K562 (cell line): ENCODE measurements at regions not wholly inside any gene's neighbourhood (a gene's known extent, or its start where the extent isn't known, plus 50 kb on each side); places are given as distances from the start of the nearest gene placed in this dataset.

Experiments used
- ATAC-seq: fragments of 200-7000 bp; cut with Tn5 transposase; 3 replicates; pipeline ENCODE4 v1.9.1; 2020; ENCODE audit warnings: moderate library complexity
- BruUV-seq: library from RNA; stranded (reverse); fragments of 400-500 nt; replicated peaks from 2 replicates; lab custom pipeline; 2021; lab: Mats Ljungman, UMichigan
- CTCF ChIA-PET: fragments of 300-600 bp; formaldehyde crosslinking; extraction: SDS; loops from one replicate; lab custom pipeline; 2021; ENCODE audit warnings: low intra/inter-chr PET ratio; lab: Yijun Ruan, JAX
- POLR2A ChIA-PET: fragments of 300-600, 350-650 bp; sonication (Branson Sonifier 250); formaldehyde crosslinking; extraction: SDS; loops from one replicate; lab custom pipeline; 2021; ENCODE audit warnings: antibody characterized with exemption, inconsistent platforms; lab: Yijun Ruan, JAX
- DNase-seq, 4 experiments: peaks; one replicate each; pipeline versions ENCODE4 v3.0.0 to v3.0.0-alpha.2; 2011 to 2018; ENCODE audit warnings: low spot score in 3 of 4, mixed read lengths in 3 of 4; ENCODE audit errors: extremely low read depth in 1 of 4
- FAIRE-seq: peaks from 2 replicates; lab custom pipeline; 2011; peaks lifted over from hg19 to GRCh38; lab: Jason Lieb, UNC
- H2AFZ ChIP-seq: 2 replicates; pipeline ENCODE4 v1.6.0; 2011; ENCODE audit warnings: low read depth, low read length, control low read depth, inconsistent platforms
- H3K27ac ChIP-seq: fragments of 200-600 bp; 3 replicates; pipeline ENCODE4 v1.8.0; 2011; ENCODE audit warnings: low read depth, mild to moderate bottlenecking, control low read depth, inconsistent platforms, low read length, moderate library complexity, mixed read lengths; ENCODE audit errors: extremely low read depth
- H3K27me3 ChIP-seq, 2 experiments: fragments of 300-600 bp in 1 of 2; 2 replicates in 1 of 2; 3 replicates in 1 of 2; pipeline versions ENCODE4 v1.6.0 to v1.8.0; 2011; ENCODE audit warnings: inconsistent platforms in 2 of 2, low read length in 2 of 2, mild to moderate bottlenecking in 1 of 2, mixed read lengths in 1 of 2, moderate library complexity in 1 of 2; ENCODE audit not compliant: control insufficient read depth in 2 of 2, insufficient read depth in 2 of 2
- H3K36me3 ChIP-seq: fragments of 300-600 bp; 3 replicates; pipeline ENCODE4 v1.8.0; 2011; ENCODE audit warnings: mild to moderate bottlenecking, low read length, inconsistent platforms; ENCODE audit not compliant: control insufficient read depth, insufficient read depth
- H3K4me1 ChIP-seq, 2 experiments: fragments of 200-600 bp in 1 of 2; replicated peaks in 1 of 2; 2 replicates in 1 of 2; 3 replicates in 1 of 2; pipeline versions ENCODE4 v1.5.1 to v1.8.0; 2011; ENCODE audit warnings: inconsistent platforms in 2 of 2, low read length in 2 of 2, mild to moderate bottlenecking in 1 of 2, mixed read lengths in 1 of 2, moderate library complexity in 1 of 2; ENCODE audit not compliant: control insufficient read depth in 2 of 2, insufficient read depth in 2 of 2
- H3K4me2 ChIP-seq: 2 replicates; pipeline ENCODE4 v1.6.1; 2011; ENCODE audit warnings: low read length, control low read depth, inconsistent platforms, mixed read lengths; ENCODE audit not compliant: insufficient read depth
- H3K4me3 ChIP-seq: fragments of 200-600 bp; sonication (generic), shearing (Covaris generic); 2 replicates; pipeline ENCODE4 v1.5.1; 2016; ENCODE audit warnings: control low read depth, inconsistent platforms
- H3K79me2 ChIP-seq: fragments of 200-600 bp; 3 replicates; pipeline ENCODE4 v1.8.0; 2011; ENCODE audit warnings: low read length, inconsistent platforms; ENCODE audit not compliant: control insufficient read depth, insufficient read depth
- H3K9ac ChIP-seq, 2 experiments: 2 replicates each; pipeline versions ENCODE4 v1.6.0 to v1.6.1; 2011; ENCODE audit warnings: low read depth in 2 of 2, low read length in 2 of 2, control low read depth in 1 of 2, inconsistent platforms in 1 of 2, mild to moderate bottlenecking in 1 of 2, mixed read lengths in 1 of 2; ENCODE audit not compliant: insufficient read depth in 1 of 2
- H3K9me1 ChIP-seq: one replicate; pipeline ENCODE4 v1.6.0; 2011; ENCODE audit warnings: inconsistent platforms, mild to moderate bottlenecking, low read length, moderate library complexity; ENCODE audit not compliant: control insufficient read depth, insufficient read depth
- H3K9me3 ChIP-seq: replicated peaks from 2 replicates; pipeline ENCODE4 v1.5.1; 2011; ENCODE audit warnings: low read depth, low read length, inconsistent platforms; ENCODE audit not compliant: control insufficient read depth, insufficient read depth
- H4K20me1 ChIP-seq: replicated peaks from 2 replicates; pipeline ENCODE4 v1.6.1; 2011; ENCODE audit warnings: low read length, inconsistent platforms, mixed read lengths; ENCODE audit not compliant: control insufficient read depth, insufficient read depth
- BMI1 ChIP-seq: fragments of 150-350 bp; IDR thresholded peaks from 2 replicates; pipeline ENCODE4 v1.6.1; 2014; ENCODE audit warnings: low read length
- CCNT2 ChIP-seq: IDR thresholded peaks from 2 replicates; pipeline ENCODE4 v1.6.1; 2011; ENCODE audit warnings: borderline replicate concordance, low read depth, mild to moderate bottlenecking, moderate library complexity, mixed read lengths, low read length; ENCODE audit not compliant: insufficient read length; ENCODE audit errors: extremely low read depth
- CHD1 ChIP-seq: fragments of 200-600 bp; sonication (generic); IDR thresholded peaks from one replicate; pipeline ENCODE4 v1.6.1; 2012; ENCODE audit warnings: mild to moderate bottlenecking, moderate library complexity, low read length, inconsistent platforms
- HCFC1 ChIP-seq: IDR thresholded peaks from 2 replicates; pipeline ENCODE4 v1.6.1; 2012; ENCODE audit warnings: low read depth, low read length, improper control_type of control experiment
- MAFF ChIP-seq: IDR thresholded peaks from 2 replicates; pipeline ENCODE4 v1.6.1; 2012; ENCODE audit warnings: low read length, improper control_type of control experiment
- WHSC1 ChIP-seq: IDR thresholded peaks from one replicate; pipeline ENCODE4 v1.6.1; 2012; ENCODE audit warnings: low read length, control low read depth, inconsistent platforms
- ZFP1 ChIP-seq: fragments of 450-650 bp; formaldehyde crosslinking; IDR thresholded peaks from 2 replicates; pipeline ENCODE4 v1.4.0; 2020; ENCODE audit warnings: mild to moderate bottlenecking, mixed read lengths
- ZFX ChIP-seq: sonication (generic); formaldehyde crosslinking; IDR thresholded peaks from 2 replicates; pipeline ENCODE4 v1.8.0; 2022; ENCODE audit warnings: mild to moderate bottlenecking, missing genetic modification reagents, moderate library complexity
- ZNF134 ChIP-seq: fragments of 250-450 bp; sonication (Bioruptor Pico); conservative IDR thresholded peaks from 2 replicates; pipeline ENCODE4 v1.4.0; 2020
- ZNF695 ChIP-seq: fragments of 450-650 bp; formaldehyde crosslinking; IDR thresholded peaks from 2 replicates; pipeline ENCODE4 v1.4.0; 2020; ENCODE audit warnings: mild to moderate bottlenecking, moderate library complexity
- ZNF79 ChIP-seq: fragments of 250-450 bp; sonication (Bioruptor Pico); IDR thresholded peaks from 2 replicates; pipeline ENCODE4 v1.4.0; 2020; ENCODE audit warnings: low read depth, mild to moderate bottlenecking, moderate library complexity
- in situ Hi-C: fragments of 300-500 bp; cut with MboI; formaldehyde crosslinking; loops from 4 replicates; pipeline ENCODE4 v1.15.0; 2018; ENCODE audit warnings: inconsistent platforms, mixed read lengths
- intact Hi-C: fragments of 100-400 bp; cut with micrococcal nuclease; formaldehyde crosslinking; loops from 2 replicates; pipeline ENCODE4 v1.14.2; 2022
- TF ChIP-seq, protein P1 (sequence below): fragments of 250-450 bp; sonication (Bioruptor Pico); IDR thresholded peaks from 2 replicates; pipeline ENCODE4 v1.6.1; 2021; ENCODE audit warnings: mild to moderate bottlenecking
- TF ChIP-seq, protein P2 (sequence below): sonication (generic); formaldehyde crosslinking; IDR thresholded peaks from 2 replicates; pipeline ENCODE4 v1.8.1; 2023; ENCODE audit warnings: mild to moderate bottlenecking, missing genetic modification reagents
- TF ChIP-seq, protein P3 (sequence below): fragments of 150-350 bp; IDR thresholded peaks from 2 replicates; pipeline ENCODE4 v1.6.1; 2014; ENCODE audit warnings: low read depth, mild to moderate bottlenecking, low read length, borderline replicate concordance

DNA sequence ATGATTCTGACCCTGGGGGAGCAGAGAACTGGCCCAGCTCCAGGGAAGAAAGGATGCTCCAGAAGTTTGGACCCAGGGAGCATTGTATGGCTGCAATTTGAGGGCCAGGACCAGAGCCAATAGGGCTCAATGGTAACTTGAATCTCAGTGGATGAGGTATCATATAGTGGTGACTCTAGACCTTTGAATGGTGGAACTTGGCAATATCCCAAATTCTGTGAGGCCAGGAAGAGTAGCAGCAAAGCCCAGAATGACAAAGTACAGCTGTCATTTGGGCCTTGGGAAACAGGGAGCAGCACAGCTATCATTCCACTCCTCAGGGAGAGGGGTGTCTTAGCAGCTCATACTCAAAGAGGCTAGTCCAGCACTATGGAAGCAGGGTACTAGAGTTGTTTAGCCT, 332.9 kb upstream of the RBMS1 start:
- Histone ChIP-seq H3K4me1 (no peaks in the 10 kb centered on the region), H3K9me1 (no peaks in the 10 kb centered on the region), H3K36me3 (no peaks in the 10 kb centered on the region), H2AFZ (no peak overlapping the region), H3K4me2 (no peak overlapping the region), H3K4me3 (no peak overlapping the region), H3K9me3 (0 out of 2 replicates have a peak, but pooled peaks cover 2% of the 10 kb centered on the region), H3K9ac (no peak overlapping the region), H3K79me2 (no peaks in the 10 kb centered on the region), H3K27me3 (no peaks in the 10 kb centered on the region), H4K20me1 (no peaks in the 10 kb centered on the region), H3K27ac (no peak overlapping the region)
- ChIA-PET POLR2A (interaction anchor here (0.6 to 0.7 kb wide), 2 partner anchors 237 to 607 kb away, joined by 3 read pairs; no protein-coding TSS in a partner anchor), CTCF (no interaction called here)
- FAIRE-seq, result no peak
- in situ Hi-C loops, result no loop called here
- ATAC-seq, result no peak
- intact Hi-C loops, result no loop called here
- no TSS peak for BruUV-seq
- TF ChIP-seq MAFF (no peak), ZNF134 (no peak), ZNF695 (CRISPR knock-in tag) (no peak), ZFX (CRISPR knock-in tag) (no peak), WHSC1 (no peak), ZNF79 (no peak), BMI1 (no peak), CCNT2 (no peak), HCFC1 (no peak), CHD1 (no peak), ZFP1 (CRISPR knock-in tag) (no peak)
- TF ChIP-seq, protein P1, sequence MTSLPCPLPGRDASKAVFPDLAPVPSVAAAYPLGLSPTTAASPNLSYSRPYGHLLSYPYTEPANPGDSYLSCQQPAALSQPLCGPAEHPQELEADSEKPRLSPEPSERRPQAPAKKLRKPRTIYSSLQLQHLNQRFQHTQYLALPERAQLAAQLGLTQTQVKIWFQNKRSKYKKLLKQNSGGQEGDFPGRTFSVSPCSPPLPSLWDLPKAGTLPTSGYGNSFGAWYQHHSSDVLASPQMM (CRISPR knock-in tag), result no peak
- TF ChIP-seq, protein P2, sequence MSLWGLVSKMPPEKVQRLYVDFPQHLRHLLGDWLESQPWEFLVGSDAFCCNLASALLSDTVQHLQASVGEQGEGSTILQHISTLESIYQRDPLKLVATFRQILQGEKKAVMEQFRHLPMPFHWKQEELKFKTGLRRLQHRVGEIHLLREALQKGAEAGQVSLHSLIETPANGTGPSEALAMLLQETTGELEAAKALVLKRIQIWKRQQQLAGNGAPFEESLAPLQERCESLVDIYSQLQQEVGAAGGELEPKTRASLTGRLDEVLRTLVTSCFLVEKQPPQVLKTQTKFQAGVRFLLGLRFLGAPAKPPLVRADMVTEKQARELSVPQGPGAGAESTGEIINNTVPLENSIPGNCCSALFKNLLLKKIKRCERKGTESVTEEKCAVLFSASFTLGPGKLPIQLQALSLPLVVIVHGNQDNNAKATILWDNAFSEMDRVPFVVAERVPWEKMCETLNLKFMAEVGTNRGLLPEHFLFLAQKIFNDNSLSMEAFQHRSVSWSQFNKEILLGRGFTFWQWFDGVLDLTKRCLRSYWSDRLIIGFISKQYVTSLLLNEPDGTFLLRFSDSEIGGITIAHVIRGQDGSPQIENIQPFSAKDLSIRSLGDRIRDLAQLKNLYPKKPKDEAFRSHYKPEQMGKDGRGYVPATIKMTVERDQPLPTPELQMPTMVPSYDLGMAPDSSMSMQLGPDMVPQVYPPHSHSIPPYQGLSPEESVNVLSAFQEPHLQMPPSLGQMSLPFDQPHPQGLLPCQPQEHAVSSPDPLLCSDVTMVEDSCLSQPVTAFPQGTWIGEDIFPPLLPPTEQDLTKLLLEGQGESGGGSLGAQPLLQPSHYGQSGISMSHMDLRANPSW (CRISPR knock-in tag), result no peak
- TF ChIP-seq, protein P3, sequence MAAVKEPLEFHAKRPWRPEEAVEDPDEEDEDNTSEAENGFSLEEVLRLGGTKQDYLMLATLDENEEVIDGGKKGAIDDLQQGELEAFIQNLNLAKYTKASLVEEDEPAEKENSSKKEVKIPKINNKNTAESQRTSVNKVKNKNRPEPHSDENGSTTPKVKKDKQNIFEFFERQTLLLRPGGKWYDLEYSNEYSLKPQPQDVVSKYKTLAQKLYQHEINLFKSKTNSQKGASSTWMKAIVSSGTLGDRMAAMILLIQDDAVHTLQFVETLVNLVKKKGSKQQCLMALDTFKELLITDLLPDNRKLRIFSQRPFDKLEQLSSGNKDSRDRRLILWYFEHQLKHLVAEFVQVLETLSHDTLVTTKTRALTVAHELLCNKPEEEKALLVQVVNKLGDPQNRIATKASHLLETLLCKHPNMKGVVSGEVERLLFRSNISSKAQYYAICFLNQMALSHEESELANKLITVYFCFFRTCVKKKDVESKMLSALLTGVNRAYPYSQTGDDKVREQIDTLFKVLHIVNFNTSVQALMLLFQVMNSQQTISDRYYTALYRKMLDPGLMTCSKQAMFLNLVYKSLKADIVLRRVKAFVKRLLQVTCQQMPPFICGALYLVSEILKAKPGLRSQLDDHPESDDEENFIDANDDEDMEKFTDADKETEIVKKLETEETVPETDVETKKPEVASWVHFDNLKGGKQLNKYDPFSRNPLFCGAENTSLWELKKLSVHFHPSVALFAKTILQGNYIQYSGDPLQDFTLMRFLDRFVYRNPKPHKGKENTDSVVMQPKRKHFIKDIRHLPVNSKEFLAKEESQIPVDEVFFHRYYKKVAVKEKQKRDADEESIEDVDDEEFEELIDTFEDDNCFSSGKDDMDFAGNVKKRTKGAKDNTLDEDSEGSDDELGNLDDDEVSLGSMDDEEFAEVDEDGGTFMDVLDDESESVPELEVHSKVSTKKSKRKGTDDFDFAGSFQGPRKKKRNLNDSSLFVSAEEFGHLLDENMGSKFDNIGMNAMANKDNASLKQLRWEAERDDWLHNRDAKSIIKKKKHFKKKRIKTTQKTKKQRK, result no peak
- no peak for DNase-seq
